ENCODE measurements at regions not wholly inside any gene's neighbourhood (a gene's known extent, or its start where the extent isn't known, plus 50 kb on each side); places are given as distances from the start of the nearest gene placed in this dataset.
A peak's percentile ranks its signal among the peaks of the same experiment; 100 is the strongest.

DNA sequence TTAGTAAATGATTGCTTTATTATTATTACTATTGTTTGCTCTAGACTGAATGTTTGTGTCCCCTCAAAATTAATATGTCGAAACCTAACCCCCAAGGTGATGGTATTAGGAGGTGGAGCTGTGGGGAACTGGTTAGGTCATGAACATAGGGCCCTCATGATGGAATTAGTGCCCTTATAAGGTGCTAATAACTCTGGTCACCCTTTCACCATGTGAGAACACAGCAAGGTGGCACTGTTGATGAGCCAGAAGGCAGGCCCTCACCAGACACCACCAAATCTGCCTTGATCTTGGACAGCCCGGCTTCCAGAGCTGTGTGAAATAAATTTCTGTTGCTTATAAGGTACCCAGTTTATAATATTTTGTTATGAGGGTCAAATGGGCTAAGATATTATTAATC is 95.8 kb downstream of the BDNF start:
- no peak for DNase-seq

DNA sequence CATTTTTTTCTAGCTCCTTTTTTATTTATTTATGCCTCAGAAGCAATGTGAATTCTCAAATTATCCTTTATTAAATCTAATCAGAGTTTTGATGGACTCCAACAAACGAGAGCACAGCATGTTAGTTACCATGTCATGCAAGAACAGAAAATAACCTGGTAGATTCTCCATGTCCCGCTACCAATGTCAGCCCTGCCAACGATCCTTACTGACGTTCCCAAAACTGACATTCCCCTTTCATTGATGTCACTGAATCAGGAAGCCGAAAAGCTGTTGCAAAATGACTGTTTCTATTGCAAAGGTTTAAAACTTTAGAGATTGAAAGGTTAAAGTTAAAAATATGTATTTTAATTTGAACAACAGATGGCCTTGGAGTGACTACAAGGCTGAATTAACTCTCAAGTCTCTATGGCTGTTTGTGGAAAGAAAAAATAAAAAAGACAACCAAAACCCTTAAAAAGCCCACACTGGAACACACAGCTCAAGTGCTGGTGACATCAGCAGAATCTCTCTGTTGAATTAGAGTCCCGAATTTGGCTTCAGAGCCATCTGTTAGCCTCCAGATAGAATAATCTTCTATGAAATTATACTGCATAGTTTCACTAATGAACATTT is 96.8 kb downstream of the BDNF start:
- DNase-seq = no peak

DNA sequence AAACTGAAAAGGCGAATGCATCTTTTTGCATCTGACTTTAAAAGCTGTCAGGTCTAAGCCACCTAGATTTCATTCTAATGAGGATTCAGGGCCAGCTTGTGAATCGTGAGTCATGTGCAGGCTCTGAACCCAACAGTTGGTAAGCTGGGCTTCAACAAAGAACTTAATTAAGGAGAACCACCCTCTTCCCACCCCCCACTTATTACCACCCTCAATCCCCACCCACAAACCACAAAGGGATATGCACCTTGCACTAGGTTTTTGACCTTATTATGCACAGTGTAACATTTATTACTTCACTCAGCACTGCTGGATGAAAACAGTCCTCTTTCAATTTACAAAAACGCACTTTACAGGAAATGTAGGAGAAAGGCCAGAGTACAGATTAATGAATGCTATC is 94.1 kb upstream of the LIN7C start:
- no peak for DNase-seq

DNA sequence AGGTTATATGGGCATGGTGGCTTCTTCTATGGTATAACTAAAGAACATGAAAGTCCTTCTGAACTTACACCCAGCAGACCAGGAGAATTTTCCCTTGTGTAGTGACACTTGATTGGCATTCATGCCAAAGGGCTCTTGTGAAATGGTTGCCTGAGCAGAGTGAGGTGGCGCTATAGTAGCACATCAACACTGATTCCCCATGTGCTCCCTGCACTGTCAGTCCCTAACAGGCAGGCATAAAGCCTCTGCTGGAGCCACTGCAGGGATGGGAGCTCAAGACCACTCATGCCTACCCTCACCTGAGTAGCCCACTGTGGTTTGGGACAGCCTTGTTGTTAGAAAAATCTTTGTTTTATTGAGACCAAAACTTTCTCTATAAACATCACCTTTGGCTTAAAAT is 92.6 kb upstream of the LIN7C start:
- DNase-seq = no peak

DNA sequence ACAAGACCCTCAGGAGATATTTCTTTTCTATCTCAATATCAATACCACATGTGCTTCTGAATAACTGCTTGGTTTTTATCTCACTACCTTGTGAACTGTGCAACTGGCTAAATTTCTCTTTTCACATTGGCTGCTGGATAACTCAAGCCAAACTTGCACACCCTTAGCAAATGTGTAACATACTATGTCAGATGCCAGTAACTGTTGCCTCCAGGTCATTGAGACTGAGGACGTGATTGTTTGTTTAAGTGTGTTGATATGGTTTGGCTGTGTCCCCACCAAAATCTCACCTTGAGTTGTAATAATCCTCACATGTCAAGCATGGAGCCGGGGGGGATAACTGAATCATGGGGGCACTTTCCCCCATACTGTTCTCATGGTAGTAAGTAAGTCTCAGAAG is 90.2 kb upstream of the LIN7C start:
- no peak for DNase-seq

DNA sequence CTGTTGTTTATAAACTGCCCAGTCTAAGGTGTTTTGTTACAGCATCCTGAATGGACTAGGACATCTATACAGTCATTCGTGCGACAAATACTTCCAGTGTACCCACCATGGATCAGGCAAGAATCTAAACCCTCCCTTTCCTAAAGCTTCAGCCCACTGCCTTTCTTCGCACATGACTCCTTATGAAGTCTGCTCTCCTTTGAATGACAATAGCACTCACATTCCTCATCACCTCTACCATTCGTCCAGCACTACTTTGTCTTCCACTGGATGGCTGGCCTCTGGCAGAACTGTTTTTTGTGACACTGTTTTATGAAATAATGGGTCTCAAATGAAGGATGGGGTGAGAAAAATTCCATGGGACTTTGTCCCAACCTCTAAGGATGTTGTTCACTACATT is 89.8 kb upstream of the LIN7C start:
- no peak for DNase-seq

DNA sequence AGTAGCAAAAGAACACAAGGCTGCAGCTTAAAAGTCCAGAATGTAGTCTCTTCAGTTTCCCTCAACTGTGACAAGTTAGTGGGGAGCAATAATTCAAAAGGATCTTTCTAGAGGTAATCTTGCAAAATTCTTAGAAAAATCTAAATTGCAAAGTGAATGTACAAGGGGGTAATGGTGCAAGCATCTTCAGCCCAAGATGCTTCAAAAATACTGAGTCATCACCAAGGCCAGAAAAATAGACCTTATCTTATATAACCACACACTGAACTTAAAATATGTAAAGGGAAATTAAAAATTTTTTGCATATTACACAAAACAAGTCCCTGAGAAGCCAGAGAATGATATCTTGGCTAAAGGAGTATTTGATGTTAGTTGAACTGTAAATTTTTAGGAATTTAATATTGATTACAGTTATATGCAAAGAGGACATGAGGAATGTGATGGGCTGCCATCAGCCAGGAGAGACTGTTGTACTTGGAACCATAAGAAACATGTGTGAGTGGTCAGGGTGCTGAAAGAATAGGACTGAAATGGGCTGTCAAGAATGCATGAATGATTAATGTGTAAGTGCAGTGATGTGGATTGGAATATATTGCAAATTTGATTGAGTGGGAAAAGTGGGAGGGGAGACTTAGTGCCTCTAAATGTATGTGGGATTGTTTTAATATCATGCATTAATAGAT is 85.7 kb upstream of the LIN7C start:
- DNase-seq = peak; percentile 65

DNA sequence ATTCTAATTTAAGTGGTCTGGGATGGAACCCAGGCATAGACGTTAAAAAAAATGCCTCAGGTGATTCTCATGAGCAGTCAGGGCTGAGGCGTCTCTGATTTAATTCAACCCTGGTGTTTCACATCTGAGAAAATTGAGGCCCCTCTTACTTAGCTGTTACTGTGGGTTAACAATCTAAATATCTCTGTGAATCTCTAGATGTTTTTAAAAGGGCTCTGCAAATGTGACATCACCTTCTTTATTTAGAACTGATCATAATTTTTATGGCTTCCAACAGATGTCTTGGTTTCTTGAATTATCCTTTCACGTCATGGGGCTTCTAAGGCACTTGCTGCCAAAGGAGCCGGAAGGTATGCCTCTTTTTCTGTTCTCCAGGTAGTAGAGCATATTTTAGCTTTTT is 76.1 kb upstream of the LIN7C start:
- DNase-seq = no peak

DNA sequence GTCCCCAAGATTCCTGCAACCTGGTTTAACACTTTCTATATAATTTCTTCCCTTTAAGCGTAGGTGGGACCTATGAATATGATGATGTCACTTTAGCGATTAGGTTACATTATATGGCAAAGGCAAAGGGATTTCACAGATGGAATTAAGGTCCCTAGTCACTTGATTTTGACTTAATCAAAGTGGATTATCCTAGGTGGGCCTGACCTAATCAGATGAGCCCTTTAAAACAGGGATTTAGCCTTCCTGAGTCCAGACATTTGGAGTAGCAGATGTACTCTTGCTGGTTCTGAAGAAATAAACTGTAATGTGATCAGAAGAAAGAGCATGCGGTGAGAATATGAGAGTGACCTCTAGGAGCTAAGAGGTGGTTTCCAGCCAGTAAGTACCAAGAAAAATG is 67.8 kb upstream of the LIN7C start:
- DNase-seq = no peak

DNA sequence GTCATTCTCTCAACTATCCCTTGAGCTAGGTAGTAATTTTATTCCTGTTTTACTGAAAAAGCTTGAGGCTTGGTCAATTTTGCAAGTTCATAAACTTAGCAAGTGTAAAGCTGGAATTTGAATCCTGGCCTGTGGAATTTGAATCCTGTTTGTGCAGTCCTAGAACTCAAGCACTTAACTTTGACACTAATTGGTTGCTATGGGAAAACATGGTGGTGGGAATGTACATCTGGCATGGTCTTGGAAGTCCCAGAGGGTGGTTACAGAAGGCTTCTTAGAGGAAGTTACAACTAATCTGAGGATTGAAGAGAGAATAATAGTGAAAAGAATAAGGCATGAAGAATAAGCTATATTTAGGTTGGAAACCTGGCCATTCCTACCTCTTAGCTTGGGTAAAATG is 66.5 kb upstream of the LIN7C start:
- DNase-seq = no peak

DNA sequence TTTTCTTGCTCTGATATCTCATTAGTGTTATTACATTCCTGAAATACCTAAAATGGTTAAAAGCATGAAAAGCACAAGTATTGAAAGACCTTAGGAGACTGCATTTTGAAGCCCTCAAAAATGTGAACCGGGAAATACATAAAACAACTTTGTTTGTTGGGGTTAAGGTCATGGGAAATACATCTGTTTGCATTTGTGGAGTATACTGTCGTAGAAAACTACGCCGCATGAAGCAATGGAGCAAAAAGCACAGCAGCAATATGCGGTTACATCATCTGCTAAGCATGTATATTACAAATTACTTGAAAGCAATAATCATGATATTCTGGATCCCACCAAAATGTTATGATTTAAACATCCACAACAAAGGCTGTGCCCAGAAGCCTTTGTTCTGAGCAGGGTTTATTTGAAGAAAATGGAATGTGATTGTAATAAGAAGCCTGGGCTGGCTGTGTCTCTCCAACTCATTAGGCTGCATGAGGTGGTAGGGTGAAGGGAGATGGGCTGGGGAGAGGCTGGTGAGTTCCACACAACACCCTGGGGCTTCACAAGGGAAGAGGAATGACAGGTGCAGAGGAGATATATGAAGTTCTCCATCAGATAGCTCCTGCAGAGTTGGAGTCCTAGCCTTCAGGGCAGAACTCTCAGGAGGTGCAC is 64.7 kb upstream of the LIN7C start:
- DNase-seq = peak; percentile 76

DNA sequence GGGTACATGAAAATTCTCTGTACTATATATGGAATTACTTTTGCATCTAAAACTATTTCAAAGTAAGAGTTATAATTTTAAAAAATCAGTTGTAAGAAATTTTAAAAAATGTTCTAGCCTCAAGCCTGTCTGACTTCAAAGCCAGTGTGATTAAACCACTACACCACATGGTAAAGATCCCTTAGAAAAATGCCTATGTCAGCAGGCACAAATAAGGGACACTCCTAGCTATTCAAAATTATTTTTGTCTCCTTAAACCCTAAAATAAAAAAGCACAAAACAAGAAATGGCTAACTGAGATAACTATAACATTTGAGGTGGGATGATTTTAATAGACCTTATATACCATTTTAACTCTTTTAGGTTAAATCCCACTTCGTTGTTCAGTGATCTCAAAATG is 64.0 kb upstream of the LIN7C start:
- DNase-seq = no peak

DNA sequence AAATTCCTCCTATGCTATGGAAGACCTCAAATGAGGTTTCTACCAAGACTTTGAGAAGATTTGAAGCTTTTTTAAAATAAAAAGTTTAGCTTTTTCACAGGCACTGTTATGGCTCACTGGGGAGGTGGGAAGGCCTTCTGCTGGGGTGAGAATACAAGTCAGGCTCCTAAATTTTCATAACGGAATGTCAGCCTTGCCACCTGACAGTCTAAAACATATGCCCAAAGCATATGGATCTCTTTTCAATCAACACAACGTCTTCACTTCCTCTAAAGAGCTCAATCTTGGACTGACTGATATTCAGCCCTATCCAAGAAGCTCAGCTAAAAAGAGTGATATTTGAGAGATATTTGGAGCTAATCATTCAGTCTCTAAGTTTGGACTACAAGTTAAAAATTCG is 57.1 kb upstream of the LIN7C start:
- DNase-seq = no peak

DNA sequence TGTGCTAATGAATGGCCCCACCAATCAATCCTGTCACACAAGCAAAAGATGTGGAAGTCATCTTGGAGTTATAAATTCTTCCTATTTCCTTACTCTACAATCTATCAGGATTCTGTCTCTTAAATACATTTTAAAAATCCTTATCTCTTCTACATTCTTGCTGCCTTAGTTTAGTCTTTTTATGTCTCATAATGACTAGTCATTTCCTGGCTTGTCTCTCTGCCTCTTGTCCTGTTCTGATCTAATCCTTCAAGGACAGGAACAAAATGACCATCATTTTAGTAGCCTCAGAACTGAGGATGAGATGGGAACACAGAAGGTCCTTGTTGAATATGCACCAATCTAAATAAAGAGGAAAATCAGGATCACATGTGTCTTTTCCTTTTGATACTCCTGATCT is 56.6 kb upstream of the LIN7C start:
- DNase-seq = peak; percentile 27

DNA sequence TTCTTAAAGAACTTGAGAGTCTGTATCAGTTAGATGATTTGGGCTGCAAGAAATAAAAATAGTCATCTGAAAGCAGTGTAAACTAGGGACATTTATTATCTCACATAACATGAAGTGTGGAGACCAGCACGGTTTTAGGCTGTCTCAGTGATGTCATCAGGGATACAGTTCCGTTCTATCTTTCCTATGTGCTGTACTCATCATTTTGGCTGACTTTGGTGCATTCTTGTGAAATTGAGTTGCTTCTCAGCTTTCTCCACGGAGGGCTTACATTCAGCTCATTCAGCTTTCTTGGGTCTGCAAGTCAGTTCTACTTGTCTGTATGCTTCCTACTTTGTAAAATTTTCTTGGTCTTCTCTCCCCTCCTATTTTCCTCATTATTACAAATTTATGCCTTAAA is 51.8 kb upstream of the LIN7C start:
- peak; percentile 23 for DNase-seq

DNA sequence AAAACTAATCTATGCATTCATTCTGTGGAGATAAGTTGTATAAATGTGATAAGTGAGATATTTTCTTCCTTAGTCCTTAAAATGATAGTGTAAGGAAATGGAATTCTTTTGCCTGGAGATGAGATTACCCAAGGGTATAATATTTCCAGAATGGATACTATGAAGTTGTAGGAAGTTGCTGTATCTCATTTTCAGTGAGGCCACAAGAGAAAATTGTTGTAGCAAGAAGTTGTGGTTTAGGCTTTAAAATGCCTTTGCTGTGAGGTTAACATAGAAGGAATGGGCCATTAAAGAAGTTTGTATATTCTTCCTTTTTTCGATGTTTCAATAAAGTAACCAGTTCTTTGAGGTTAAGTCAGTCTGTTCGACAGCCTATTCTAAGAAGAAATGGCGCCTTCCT is 50.7 kb upstream of the LIN7C start:
- peak; percentile 55 for DNase-seq

All from fibroblast of upper back skin (primary cell).